Right renal pelvis (tissue), 4 donors: ENCODE measurements at regions not wholly inside any gene's neighbourhood (a gene's known extent, or its start where the extent isn't known, plus 50 kb on each side); places are given as distances from the start of the nearest gene placed in this dataset.
"Not testable (repeated sequence)": the region's sequence is repeated elsewhere in the genome, so short reads cannot be mapped to it uniquely, and the experiment has no call there.

Experiments
- DNase-seq, 4 donors: peaks; one replicate each; pipeline ENCODE4 v3.0.0-alpha.2; 2013; ENCODE audit warnings: low read depth in 4 of 4, low spot score in 3 of 4, missing footprints in 1 of 4

DNA sequence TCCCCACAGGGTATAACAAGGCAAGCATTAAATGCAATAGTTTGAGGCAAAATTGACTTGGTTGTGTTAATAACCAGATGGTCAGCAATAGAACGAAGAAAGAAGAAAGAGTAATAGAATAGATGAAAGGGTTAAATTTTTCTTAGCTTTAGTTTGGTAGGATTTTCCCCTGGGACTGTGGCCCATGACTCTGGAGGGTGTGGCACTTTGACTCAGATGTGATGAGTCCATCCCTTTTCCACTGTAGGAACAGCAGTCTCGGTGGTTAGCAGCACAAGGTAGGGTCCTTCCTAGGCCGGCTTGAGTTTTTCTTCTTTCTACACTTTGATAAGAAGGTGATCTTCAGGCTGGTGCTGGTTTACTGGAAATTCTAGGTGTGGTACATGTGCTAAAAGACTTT, 321.0 kb downstream of the CGGBP1 start:
- not testable (repeated sequence) for DNase-seq

GRCh38 chr3:87733671-87734367, 325.0 kb downstream of the CGGBP1 start:
- peak; percentile 8 to 35 (median 26) for DNase-seq

DNA sequence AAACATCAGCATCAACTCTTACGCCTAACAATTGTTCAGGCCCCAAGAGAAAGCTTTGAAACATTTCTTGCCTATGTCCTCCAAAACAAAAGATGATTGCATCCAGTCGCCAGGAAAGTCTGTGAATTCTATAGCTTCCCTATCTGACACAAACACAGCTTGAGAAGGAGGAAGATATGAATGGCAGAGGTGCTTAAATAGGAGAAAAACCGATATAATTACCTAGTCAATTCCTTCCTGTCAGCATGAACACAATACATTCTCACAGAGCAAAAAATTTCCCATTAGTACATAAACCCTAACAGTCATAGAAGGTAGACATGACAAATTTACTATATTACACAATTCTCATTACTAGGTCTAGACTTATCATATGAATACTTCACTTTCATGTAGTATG, 326.5 kb downstream of the CGGBP1 start:
- DNase-seq, result no peak

DNA sequence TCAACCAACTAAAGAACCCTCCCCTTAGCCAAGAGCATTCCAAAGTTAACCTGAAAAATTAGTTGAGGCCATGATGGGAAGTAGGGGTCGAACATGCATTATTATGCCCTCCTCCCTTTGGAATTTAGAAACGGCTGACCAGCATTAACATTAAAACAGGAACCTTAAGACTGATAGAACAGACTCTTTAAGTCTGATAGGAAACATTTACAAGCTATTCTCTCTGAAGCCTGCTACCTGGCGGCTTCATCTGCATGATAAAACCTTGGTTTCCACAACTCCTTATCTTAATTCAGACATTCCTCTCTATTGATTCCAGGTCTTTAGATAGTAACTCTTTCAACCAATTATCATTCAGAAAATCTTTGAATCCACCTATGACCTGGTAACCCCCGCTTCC, 331.0 kb downstream of the CGGBP1 start:
- no peak for DNase-seq

DNA sequence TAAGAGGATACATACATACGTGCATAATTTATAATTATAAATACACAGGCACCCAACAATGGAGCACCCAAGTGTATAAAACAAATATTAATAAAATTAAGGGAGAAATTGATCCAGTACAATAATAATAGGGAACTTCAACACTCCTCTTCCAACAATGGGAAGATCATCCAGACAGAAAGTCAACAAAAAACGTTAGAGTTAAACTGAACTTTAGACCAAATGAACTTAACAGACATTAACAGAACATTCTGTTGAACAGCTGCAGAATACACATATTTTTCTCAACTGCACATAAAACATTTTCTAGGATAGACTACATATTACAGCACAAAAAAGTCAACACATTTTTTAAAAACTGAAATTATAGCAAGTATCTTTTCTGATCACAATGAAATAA, 339.7 kb downstream of the CGGBP1 start:
- DNase-seq, result no peak

DNA sequence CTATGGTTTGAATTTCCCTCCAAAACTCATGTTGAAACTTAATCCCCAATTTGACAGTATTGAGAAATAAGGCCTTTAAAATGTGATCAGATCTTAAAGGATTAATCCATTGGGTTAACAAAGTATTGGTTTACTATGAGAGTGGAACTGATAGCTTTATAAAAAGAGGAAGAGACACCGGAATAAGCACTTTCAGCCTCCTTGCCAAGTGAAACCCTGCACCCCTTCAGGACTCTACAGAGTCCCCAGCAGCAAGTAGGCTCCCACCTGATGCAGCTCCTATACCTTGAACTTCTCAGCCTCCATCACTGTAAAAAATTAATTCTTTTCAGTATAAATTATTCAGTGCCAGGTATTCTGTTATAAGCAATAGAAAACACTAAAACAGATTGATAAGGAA, 348.3 kb downstream of the CGGBP1 start:
- no peak for DNase-seq

- DNase-seq, result no peak
These were observed 348.8 kb downstream of the CGGBP1 start for GRCh38 chr3:87710028-87710427.

GRCh38 chr3:87706176-87706575, 352.6 kb downstream of the CGGBP1 start:
- DNase-seq, result no peak

DNA sequence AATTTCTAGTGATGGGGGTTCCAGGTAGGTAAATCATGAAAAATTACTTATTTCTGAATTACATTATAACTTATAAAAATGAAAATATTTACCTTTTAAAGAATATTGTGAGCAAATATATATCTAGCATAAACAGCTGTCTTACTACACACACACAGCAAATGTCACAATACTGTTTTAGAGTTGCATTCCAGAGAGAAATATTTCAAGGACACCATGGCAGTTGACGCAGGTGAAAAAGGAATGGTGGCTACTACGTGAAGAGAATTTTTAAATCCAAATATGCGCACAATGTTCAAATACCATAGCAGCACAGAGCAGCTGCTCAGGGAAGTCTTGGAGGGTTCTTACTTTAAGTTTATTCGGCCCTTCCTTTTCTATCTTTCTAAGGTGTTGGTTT, 356.2 kb downstream of the CGGBP1 start:
- DNase-seq, result no peak

- no peak for DNase-seq
These were observed 362.4 kb downstream of the CGGBP1 start for GRCh38 chr3:87696124-87697013.

GRCh38 chr3:87694678-87695077, 364.1 kb downstream of the CGGBP1 start:
- DNase-seq, result peak; percentile 20 to 44 (median 37)

DNA sequence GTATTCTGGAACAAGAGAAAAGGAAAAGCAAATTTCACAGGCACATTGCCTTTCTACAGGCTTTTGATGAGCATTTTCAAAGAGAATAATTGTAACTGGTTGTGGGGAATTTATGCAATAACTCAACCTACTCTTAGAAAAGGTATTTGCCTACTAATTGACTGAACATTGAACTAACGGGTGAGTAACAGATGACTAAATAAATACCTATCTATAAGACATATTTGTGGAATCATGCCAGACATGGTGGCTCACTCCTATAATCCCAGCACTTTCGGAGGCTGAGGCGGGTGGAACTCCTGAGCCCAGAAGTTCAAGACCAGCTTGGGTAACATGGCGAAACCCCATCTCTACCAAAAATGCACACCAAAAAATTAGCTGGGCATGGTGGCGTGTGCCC, 367.7 kb downstream of the CGGBP1 start:
- no peak for DNase-seq

DNA sequence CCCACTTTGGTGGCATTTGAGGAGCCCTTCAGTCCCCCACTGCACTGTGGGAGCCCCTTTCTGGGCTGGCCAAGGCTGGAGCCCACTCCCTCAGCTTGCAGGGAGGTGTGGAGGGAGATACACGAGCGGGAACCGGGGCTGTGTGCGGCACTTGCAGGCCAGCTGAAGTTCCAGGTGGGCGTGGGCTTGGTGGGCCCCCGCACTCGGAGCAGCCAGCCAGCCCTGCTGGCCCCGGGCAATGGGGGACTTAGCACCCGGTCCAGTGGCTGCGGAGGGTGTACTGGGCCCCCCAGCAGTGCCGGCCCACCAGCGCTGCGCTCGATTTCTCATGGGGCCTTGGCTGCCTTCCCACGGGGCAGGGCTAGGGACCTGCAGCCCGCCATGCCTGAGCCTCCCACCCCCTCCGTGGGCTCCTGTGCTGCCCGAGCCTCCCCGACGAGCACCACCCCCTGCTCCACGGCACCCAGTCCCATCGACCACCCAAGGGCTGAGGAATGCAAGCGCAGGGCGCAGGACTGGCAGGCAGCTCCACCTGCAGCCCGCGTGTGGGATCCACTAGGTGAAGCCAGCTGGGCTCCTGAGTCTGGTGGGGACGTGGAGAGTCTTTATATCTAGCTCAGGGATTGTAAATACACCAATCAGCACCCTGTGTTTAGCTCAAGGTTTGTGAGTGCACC, 379.7 kb downstream of the CGGBP1 start:
- not testable (repeated sequence) for DNase-seq

GRCh38 chr3:87674397-87675161, 384.2 kb downstream of the CGGBP1 start:
- DNase-seq, result no peak

DNA sequence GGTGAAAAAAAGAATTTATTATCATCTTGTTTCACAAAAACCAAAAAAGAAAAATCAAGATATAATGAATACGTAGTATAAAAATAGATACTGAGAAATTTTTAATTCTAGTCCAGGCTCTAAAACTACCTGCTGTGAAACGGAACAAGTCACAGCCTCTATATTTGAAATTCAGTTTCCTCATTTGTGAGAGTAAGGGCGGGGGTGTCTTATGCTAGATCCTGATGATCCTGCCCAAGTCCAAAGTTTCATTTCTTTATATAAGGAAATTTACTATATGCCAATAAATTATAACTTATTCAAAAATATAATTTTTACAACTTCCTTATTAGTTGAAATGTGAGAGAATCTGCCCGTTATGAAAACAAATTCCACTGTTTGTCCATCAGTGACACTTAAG, 385.7 kb downstream of the CGGBP1 start:
- DNase-seq, result no peak

DNA sequence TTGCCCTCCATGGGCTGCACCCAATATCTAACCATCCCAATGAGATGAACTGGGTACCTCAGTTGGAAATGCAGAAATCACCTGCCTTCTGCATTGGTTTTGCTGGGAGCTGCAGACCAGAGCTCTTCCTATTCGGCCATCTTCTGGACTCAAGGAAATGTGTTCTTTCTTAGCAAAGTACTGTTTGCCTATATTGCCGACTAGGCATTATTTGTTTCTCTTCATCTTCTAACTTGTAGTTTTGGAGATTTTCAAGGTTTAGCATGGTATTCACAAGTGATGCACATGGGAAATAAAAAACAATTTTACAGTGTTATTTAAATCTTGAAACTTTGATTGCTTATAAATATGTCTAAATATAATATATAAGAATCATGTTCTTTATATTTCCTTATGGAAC, 377.8 kb upstream of the POU1F1 start:
- DNase-seq, result no peak

DNA sequence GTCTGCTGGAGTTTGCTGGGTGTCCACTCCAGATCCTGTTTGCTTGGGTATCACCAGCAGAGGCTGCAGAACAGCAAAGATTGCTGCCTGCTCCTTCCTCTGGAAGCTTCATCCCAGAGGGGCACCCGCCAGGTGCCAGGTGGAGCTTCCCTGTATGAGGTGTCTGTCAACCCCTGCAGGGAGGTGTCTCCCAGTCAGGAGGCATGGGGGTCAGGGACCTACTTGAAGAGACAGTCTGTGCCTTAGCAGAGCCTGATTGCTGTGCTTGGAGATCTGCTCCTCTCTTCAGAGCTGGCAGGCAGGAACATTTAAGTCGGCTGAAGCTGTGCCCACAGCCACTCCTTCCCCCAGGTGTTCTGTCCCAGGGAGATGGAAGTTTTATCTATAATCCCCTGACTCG, 376.8 kb upstream of the POU1F1 start:
- not testable (repeated sequence) for DNase-seq

DNA sequence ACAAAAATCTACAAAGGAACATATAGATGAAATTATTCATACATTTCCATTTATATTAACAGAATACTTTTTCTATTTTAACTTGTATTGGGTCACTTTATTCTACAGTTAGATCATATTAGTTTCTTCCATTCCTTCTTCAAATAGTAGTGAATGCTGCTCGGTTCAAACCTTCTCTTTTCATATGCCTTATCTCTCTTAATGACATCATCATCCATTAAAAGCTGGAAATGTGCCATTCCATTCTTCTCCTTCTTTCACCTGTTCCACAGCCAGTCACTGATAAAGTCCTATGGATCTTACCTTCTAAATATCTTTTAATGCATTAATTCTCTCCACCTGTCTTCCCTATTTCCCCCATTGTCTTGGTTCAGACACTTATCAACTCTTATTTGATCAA, 358.0 kb upstream of the POU1F1 start:
- no peak for DNase-seq

- no peak for DNase-seq
These were observed 350.9 kb upstream of the POU1F1 start for GRCh38 chr3:87627316-87627715.

DNA sequence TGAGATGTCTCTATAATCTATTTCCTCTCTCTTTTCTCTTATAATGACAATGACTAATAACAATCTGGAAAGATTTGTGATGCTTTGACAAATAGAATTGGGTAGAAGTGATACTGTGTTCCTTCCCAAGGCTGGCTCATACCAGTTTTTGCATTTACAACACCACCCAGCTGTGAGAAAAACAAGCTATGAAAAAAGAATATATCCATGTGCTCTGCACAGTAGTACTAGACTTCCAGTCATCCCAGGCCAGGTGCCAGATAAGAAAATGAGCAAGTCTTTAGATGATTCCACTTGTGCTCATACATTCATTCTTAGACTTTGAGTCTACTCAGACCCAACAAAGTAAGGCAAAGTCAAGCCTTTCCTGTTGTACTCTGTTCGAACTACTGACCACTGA, 350.2 kb upstream of the POU1F1 start:
- DNase-seq, result no peak

GRCh38 chr3:87625876-87626275, 349.5 kb upstream of the POU1F1 start:
- DNase-seq, result no peak
